AG08395 (cell line): ENCODE measurements at regions not wholly inside any gene's neighbourhood (a gene's known extent, or its start where the extent isn't known, plus 50 kb on each side); places are given as distances from the start of the nearest gene placed in this dataset.

Source experiments
- DNase-seq: peaks from one replicate; pipeline ENCODE4 v3.0.0; 2012; ENCODE audit warnings: mixed read lengths, low spot score

GRCh38 chr4:54545663-54546424 is 111.9 kb upstream of the KIT start:
- DNase-seq: peak; percentile 31

- no peak for DNase-seq
Measured at GRCh38 chr4:54547299-54548097, 110.3 kb upstream of the KIT start.

GRCh38 chr4:54548098-54548620 is 109.6 kb upstream of the KIT start:
- DNase-seq: no peak

- no peak for DNase-seq
Measured at GRCh38 chr4:54548831-54549460, 108.8 kb upstream of the KIT start.

- DNase-seq: peak; percentile 61
Measured at GRCh38 chr4:54550395-54551171, 107.2 kb upstream of the KIT start.

- DNase-seq: peak; percentile 88
Measured at GRCh38 chr4:54553001-54553400, 104.8 kb upstream of the KIT start.

GRCh38 chr4:54554339-54554990 is 103.3 kb upstream of the KIT start:
- no peak for DNase-seq

- no peak for DNase-seq
Measured at GRCh38 chr4:54556051-54556450, 101.7 kb upstream of the KIT start.

- DNase-seq: no peak
Measured at GRCh38 chr4:54556587-54556986, 101.2 kb upstream of the KIT start.

GRCh38 chr4:54558889-54559677 is 98.7 kb upstream of the KIT start:
- DNase-seq: no peak

- no peak for DNase-seq
Measured at GRCh38 chr4:54560513-54560912, 97.2 kb upstream of the KIT start.

GRCh38 chr4:54561940-54562339 is 95.8 kb upstream of the KIT start:
- no peak for DNase-seq

GRCh38 chr4:54566608-54567007 is 91.1 kb upstream of the KIT start:
- no peak for DNase-seq

GRCh38 chr4:54567327-54567726 is 90.4 kb upstream of the KIT start:
- no peak for DNase-seq

- peak; percentile 91 for DNase-seq
Measured at GRCh38 chr4:54568184-54568583, 89.6 kb upstream of the KIT start.

GRCh38 chr4:54570822-54571221 is 86.9 kb upstream of the KIT start:
- DNase-seq: no peak

GRCh38 chr4:54571293-54572151 is 86.2 kb upstream of the KIT start:
- no peak for DNase-seq

GRCh38 chr4:54572152-54572542 is 85.6 kb upstream of the KIT start:
- no peak for DNase-seq

- no peak for DNase-seq
Measured at GRCh38 chr4:54574500-54574899, 83.3 kb upstream of the KIT start.

- DNase-seq: no peak
Measured at GRCh38 chr4:54575919-54576318, 81.8 kb upstream of the KIT start.
